ENCODE measurements at regions not wholly inside any gene's neighbourhood (a gene's known extent, or its start where the extent isn't known, plus 50 kb on each side); places are given as distances from the start of the nearest gene placed in this dataset.
A peak's percentile ranks its signal among the peaks of the same experiment; 100 is the strongest.
"Not testable (repeated sequence)": the region's sequence is repeated elsewhere in the genome, so short reads cannot be mapped to it uniquely, and the experiment has no call there.

GRCh38 chr9:82487935-82488312 lies 499.4 kb downstream of the SPATA31D1 start:
- Histone ChIP-seq H3K4me3 (ENCODE audit: low read length) (no peak overlapping the region), H3K9me3 (replicated peaks; ENCODE audit: control insufficient read depth, low read depth, low read length) (no peaks in the 10 kb centered on the region), H3K4me1 (ENCODE audit: control insufficient read depth, insufficient read depth, low read length) (peaks cover 16% of the 10 kb centered on the region), H3K36me3 (ENCODE audit: control insufficient read depth, insufficient read depth, low read length) (no peaks in the 10 kb centered on the region), H3K27ac (ENCODE audit: low read length) (peak overlapping the region; percentile 83), H3K27me3 (ENCODE audit: control insufficient read depth, insufficient read depth, low read length) (no peaks in the 10 kb centered on the region)
- DNase-seq: no peak
- WGBS (ENCODE audit: insufficient coverage): 33% methylated on average over 1 of the region's 2 CpGs

GRCh38 chr9:82488313-82489200 lies 500.0 kb downstream of the SPATA31D1 start:
- Histone ChIP-seq H3K36me3 (ENCODE audit: control insufficient read depth, insufficient read depth, low read length) (no peaks in the 10 kb centered on the region), H3K4me3 (ENCODE audit: low read length) (no peak overlapping the region), H3K9me3 (replicated peaks; ENCODE audit: control insufficient read depth, low read depth, low read length) (no peaks in the 10 kb centered on the region), H3K4me1 (ENCODE audit: control insufficient read depth, insufficient read depth, low read length) (peaks cover 16% of the 10 kb centered on the region), H3K27ac (ENCODE audit: low read length) (peak overlapping the region; percentile 83), H3K27me3 (ENCODE audit: control insufficient read depth, insufficient read depth, low read length) (no peaks in the 10 kb centered on the region)
- peak; percentile 99 for DNase-seq
- 9% methylated on average over 2 of the region's 8 CpGs for WGBS (ENCODE audit: insufficient coverage)

DNA sequence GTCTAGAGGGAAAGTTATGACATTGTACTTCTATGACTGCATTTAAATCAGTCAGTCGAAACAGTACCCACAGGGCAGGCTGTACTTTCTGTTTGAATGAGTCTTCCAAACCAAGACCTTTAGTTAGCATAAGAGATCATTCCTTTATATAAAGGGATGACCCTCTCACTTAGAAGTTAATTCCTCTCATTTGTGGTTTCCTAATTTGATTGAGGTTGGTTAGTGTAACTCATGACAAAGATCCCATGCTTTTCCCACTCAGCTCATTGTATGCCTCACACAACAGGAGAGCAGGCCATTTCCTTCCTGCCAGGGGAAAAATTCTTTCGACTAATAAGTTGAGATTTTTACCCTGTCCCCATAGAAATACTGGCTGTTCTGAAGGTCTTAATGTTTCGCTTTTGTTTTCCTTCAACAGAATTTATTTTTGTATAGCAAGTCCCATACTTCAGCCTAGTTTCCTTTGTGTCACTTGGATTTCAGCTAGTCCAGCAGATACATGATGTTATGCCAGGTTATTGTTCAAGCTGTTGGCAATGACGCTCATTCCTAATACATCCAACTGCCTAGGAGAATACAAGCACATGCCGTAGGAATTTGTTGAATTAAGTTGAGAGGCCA lies 500.7 kb downstream of the SPATA31D1 start:
- DNase-seq: peak; percentile 87
- H3K27me3 ChIP-seq (ENCODE audit: control insufficient read depth, insufficient read depth, low read length): no peaks in the 10 kb centered on the region
- H3K4me1 ChIP-seq (ENCODE audit: control insufficient read depth, insufficient read depth, low read length): peaks cover 16% of the 10 kb centered on the region
- H3K36me3 ChIP-seq (ENCODE audit: control insufficient read depth, insufficient read depth, low read length): no peaks in the 10 kb centered on the region
- H3K4me3 ChIP-seq (ENCODE audit: low read length): no peak overlapping the region
- no CpG with 5 or more reads among the region's 5 CpGs for WGBS (ENCODE audit: insufficient coverage)
- H3K27ac ChIP-seq (ENCODE audit: low read length): peak overlapping the region; percentile 83
- H3K9me3 ChIP-seq (replicated peaks; ENCODE audit: control insufficient read depth, low read depth, low read length): no peaks in the 10 kb centered on the region

- no CpG with 5 or more reads among the region's 4 CpGs for WGBS (ENCODE audit: insufficient coverage)
- DNase-seq: peak; percentile 87
Measured at GRCh38 chr9:82490019-82490499, 501.5 kb downstream of the SPATA31D1 start.

GRCh38 chr9:82490821-82491220 lies 502.2 kb downstream of the SPATA31D1 start:
- H3K9me3 ChIP-seq (replicated peaks; ENCODE audit: control insufficient read depth, low read depth, low read length); DNase-seq; H3K27me3 ChIP-seq (ENCODE audit: control insufficient read depth, insufficient read depth, low read length); H3K4me3 ChIP-seq (ENCODE audit: low read length); H3K27ac ChIP-seq (ENCODE audit: low read length); H3K36me3 ChIP-seq (ENCODE audit: control insufficient read depth, insufficient read depth, low read length): not testable (repeated sequence)
- H3K4me1 ChIP-seq (ENCODE audit: control insufficient read depth, insufficient read depth, low read length): peaks cover 16% of the 10 kb centered on the region
- no CpG with 5 or more reads among the region's 5 CpGs for WGBS (ENCODE audit: insufficient coverage)

More at GRCh38 chr9:82490019-82490499, 501.5 kb downstream of the SPATA31D1 start:
- H3K4me3 ChIP-seq (ENCODE audit: low read length): no peak overlapping the region
- H3K4me1 ChIP-seq (ENCODE audit: control insufficient read depth, insufficient read depth, low read length): peaks cover 16% of the 10 kb centered on the region
- H3K27me3 ChIP-seq (ENCODE audit: control insufficient read depth, insufficient read depth, low read length): no peaks in the 10 kb centered on the region
- H3K9me3 ChIP-seq (replicated peaks; ENCODE audit: control insufficient read depth, low read depth, low read length): no peaks in the 10 kb centered on the region
- peak overlapping the region; percentile 83 for H3K27ac ChIP-seq (ENCODE audit: low read length)
- no peaks in the 10 kb centered on the region for H3K36me3 ChIP-seq (ENCODE audit: control insufficient read depth, insufficient read depth, low read length)

DNA sequence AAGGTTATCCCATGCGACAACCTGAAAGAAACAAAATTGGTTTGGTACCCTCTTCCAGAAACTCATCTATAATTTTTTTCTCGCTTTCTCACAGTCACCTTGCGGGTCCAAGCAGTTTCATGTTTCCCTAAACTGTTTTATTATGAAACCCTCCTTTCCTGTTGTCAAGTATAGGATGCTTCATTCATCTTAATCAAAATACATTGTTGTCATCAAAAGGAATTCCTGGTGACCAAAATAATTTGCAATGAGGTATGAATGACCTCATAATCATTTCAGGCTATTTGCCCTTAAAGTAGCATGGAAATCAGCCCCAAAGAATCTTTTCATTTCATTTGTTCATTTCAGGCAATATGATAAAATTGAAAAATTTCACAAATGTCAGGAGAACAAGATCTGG lies 503.0 kb downstream of the SPATA31D1 start:
- Histone ChIP-seq H3K4me3 (ENCODE audit: low read length) (no peak overlapping the region), H3K27ac (ENCODE audit: low read length) (no peak overlapping the region), H3K4me1 (ENCODE audit: control insufficient read depth, insufficient read depth, low read length) (peaks cover 16% of the 10 kb centered on the region), H3K36me3 (ENCODE audit: control insufficient read depth, insufficient read depth, low read length) (no peaks in the 10 kb centered on the region), H3K27me3 (ENCODE audit: control insufficient read depth, insufficient read depth, low read length) (no peaks in the 10 kb centered on the region), H3K9me3 (replicated peaks; ENCODE audit: control insufficient read depth, low read depth, low read length) (no peaks in the 10 kb centered on the region)
- no peak for DNase-seq
- no CpG with 5 or more reads among the region's 3 CpGs for WGBS (ENCODE audit: insufficient coverage)

DNA sequence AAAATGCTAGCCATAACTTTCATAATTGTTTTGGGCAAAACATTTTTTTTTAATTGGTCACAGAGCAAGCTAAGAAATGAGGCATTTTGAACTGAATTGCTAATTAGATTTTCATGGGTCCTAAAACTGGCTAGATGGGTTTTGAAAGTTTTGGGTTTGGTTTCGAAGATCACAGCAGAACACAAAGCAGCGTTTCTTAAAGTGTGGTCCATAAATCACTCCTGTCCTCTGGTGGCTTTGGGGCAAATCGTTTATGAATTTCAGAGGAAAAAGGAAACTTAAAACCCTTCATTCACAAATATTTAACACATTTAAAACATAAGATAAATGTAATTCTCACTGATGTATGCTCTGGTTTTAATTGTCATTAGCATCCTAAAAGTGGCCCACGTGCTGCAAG lies 503.7 kb downstream of the SPATA31D1 start:
- H3K9me3 ChIP-seq (replicated peaks; ENCODE audit: control insufficient read depth, low read depth, low read length): no peaks in the 10 kb centered on the region
- no CpG with 5 or more reads among the region's 4 CpGs for WGBS (ENCODE audit: insufficient coverage)
- DNase-seq: no peak

DNA sequence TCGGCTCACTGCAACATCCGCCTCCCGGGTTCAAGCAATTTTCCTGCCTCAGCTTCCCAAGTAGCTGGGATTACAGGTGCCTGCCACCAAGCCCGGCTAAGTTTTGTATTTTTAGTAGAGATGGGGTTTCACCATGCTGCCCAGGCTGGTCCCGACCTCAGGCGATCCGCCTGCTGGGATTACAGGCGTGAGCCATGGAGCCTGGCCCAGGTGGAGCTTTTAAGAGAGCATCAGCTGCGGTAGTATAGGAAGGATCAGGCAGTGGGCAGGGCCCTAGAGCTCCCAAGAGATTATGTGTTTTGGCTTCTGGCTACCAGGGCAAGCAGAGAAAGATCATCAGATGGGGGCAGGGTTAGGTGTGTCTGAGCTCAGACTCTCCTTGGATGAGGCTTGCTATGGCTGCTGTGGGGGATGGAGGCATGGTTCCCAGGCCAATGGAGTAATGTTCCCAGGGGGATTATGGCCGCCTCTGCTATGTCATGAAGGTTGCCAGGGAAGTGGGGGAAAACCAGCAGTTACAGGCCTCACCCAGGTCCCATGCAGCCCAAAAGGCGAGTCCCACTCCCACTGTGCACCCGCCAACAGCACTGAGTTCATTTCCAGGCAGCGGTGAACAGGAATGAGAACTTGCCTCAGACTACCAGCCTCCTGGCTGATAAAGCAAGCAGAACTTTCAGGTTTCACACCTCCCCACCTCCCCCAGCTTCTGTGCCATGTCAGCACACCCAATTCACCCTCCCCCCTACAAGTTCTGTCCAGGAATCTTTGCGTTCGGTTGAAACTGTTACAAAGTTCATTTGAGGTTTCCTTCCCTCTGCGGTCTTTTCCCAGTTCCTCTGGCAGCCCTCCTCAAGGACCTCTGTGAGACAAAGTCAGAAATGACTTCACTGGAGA lies 507.6 kb downstream of the SPATA31D1 start:
- no peaks in the 10 kb centered on the region for H3K4me1 ChIP-seq (ENCODE audit: control insufficient read depth, insufficient read depth, low read length)
- H3K36me3 ChIP-seq (ENCODE audit: control insufficient read depth, insufficient read depth, low read length): no peaks in the 10 kb centered on the region
- no peak overlapping the region for H3K27ac ChIP-seq (ENCODE audit: low read length)
- no peak overlapping the region for H3K4me3 ChIP-seq (ENCODE audit: low read length)
- no peaks in the 10 kb centered on the region for H3K9me3 ChIP-seq (replicated peaks; ENCODE audit: control insufficient read depth, low read depth, low read length)
- 91% methylated on average over 14 of the region's 16 CpGs for WGBS (ENCODE audit: insufficient coverage)
- DNase-seq: no peak
- H3K27me3 ChIP-seq (ENCODE audit: control insufficient read depth, insufficient read depth, low read length): no peaks in the 10 kb centered on the region

More for the DNA sequence above, 503.7 kb downstream of the SPATA31D1 start:
- no peak overlapping the region for H3K4me3 ChIP-seq (ENCODE audit: low read length)
- peaks cover 16% of the 10 kb centered on the region for H3K4me1 ChIP-seq (ENCODE audit: control insufficient read depth, insufficient read depth, low read length)
- no peak overlapping the region for H3K27ac ChIP-seq (ENCODE audit: low read length)
- H3K27me3 ChIP-seq (ENCODE audit: control insufficient read depth, insufficient read depth, low read length): no peaks in the 10 kb centered on the region
- H3K36me3 ChIP-seq (ENCODE audit: control insufficient read depth, insufficient read depth, low read length): no peaks in the 10 kb centered on the region

DNA sequence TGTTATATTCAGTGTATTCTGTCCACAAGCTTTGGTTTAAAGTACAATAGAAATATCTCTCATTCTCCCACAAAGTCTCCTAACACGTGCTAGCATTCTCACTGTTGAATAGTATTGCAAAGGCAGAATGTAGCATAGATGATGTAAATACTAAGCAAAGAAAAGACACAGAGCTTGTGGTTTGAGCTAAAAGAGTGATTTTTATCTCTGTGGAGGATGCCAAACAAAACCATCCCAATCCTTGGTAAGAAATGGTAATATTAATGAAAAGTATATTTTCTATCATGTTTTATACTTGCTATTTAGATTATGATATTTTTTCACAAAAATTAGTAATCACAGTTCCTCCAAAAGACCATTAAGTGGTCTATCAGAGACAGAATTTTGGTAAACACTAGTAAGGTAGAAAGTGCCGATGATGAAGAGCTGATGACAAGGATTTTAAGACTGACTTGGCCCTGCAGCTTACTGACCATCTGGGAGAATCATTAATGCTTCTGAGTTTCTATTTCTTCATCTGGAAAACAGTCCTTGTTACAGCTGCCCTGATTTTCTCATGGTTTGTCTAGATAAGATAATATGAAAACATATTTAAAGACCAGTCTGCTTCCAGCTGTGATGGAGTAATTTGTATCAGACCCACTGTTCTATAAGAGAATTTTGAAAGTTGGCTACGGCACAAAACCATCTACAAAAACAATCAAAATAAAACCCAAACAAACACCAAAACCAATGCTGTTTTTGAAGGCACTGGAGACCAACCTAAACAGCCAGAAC lies 510.2 kb downstream of the SPATA31D1 start:
- H3K27ac ChIP-seq (ENCODE audit: low read length): no peak overlapping the region

More for the DNA sequence above, 510.2 kb downstream of the SPATA31D1 start:
- peak; percentile 67 for DNase-seq
- Histone ChIP-seq H3K36me3 (ENCODE audit: control insufficient read depth, insufficient read depth, low read length) (no peaks in the 10 kb centered on the region), H3K27me3 (ENCODE audit: control insufficient read depth, insufficient read depth, low read length) (no peaks in the 10 kb centered on the region), H3K9me3 (replicated peaks; ENCODE audit: control insufficient read depth, low read depth, low read length) (no peaks in the 10 kb centered on the region), H3K4me3 (ENCODE audit: low read length) (no peak overlapping the region), H3K4me1 (ENCODE audit: control insufficient read depth, insufficient read depth, low read length) (no peaks in the 10 kb centered on the region)
- WGBS (ENCODE audit: insufficient coverage): no CpG with 5 or more reads among the region's 3 CpGs

Data from muscle of leg (tissue), 3 donors.